HepG2 (cell line): ENCODE measurements at regions not wholly inside any gene's neighbourhood (a gene's known extent, or its start where the extent isn't known, plus 50 kb on each side); places are given as distances from the start of the nearest gene placed in this dataset.

ENCODE experiments used
- ATAC-seq: fragments of 200-7000 bp; cut with Tn5 transposase; 3 replicates; pipeline ENCODE4 v1.9.1; 2020; ENCODE audit warnings: mild to moderate bottlenecking, moderate library complexity
- BruUV-seq: library from RNA; stranded (reverse); fragments of 400-500 nt; replicated peaks from 2 replicates; lab custom pipeline; 2021; lab: Mats Ljungman, UMichigan
- CTCF ChIA-PET: fragments of 300-600 bp; formaldehyde crosslinking; extraction: SDS; loops from one replicate; lab custom pipeline; 2021; ENCODE audit warnings: low total read pairs, inconsistent platforms, low intra/inter-chr PET ratio; lab: Yijun Ruan, JAX
- POLR2A ChIA-PET: fragments of 350-600 bp; sonication (Branson Sonifier 250); formaldehyde crosslinking; loops from one replicate; lab custom pipeline; 2020; ENCODE audit warnings: antibody characterized with exemption, inconsistent platforms; lab: Yijun Ruan, JAX
- DNase-seq: peaks from one replicate; pipeline ENCODE4 v3.0.0-alpha.2; 2015; ENCODE audit warnings: low spot score
- FAIRE-seq: peaks from 3 replicates; lab custom pipeline; 2011; peaks lifted over from hg19 to GRCh38; lab: Jason Lieb, UNC
- H2AFZ ChIP-seq: one replicate; pipeline ENCODE4 v1.6.1; 2011; ENCODE audit warnings: low read length, inconsistent platforms
- H3K27ac ChIP-seq: fragments of 300-600 bp; 3 replicates; pipeline ENCODE4 v1.8.0; 2011; ENCODE audit warnings: mixed run types, mild to moderate bottlenecking, mixed read lengths, low read length, inconsistent platforms; ENCODE audit not compliant: insufficient read depth; ENCODE audit errors: extremely low read length
- H3K27me3 ChIP-seq, 2 experiments: fragments of 200-600 bp in 1 of 2; 2 replicates in 1 of 2; 3 replicates in 1 of 2; pipeline versions ENCODE4 v1.6.0 to v1.8.0; 2011; ENCODE audit warnings: low read length in 2 of 2, mild to moderate bottlenecking in 2 of 2, moderate library complexity in 2 of 2, inconsistent platforms in 1 of 2; ENCODE audit not compliant: insufficient read depth in 2 of 2, control insufficient read depth in 1 of 2
- H3K36me3 ChIP-seq, 2 experiments: fragments of 200-600 bp in 1 of 2; replicated peaks in 1 of 2; 2 replicates in 1 of 2; 3 replicates in 1 of 2; pipeline versions ENCODE4 v1.5.1 to v1.8.0; 2011; ENCODE audit warnings: low read length in 2 of 2, inconsistent platforms in 1 of 2; ENCODE audit not compliant: insufficient read depth in 2 of 2, control insufficient read depth in 1 of 2
- H3K4me1 ChIP-seq: 2 replicates; pipeline ENCODE4 v1.5.1; 2012; ENCODE audit warnings: low read length, inconsistent platforms; ENCODE audit not compliant: insufficient read depth
- H3K4me2 ChIP-seq: 2 replicates; pipeline ENCODE4 v1.6.0; 2011; ENCODE audit warnings: low read depth, low read length, inconsistent platforms
- H3K4me3 ChIP-seq, 3 experiments: fragments of 200-600 bp in 1 of 3; sonication (generic), shearing (Covaris generic) in 1 of 3; replicated peaks in 1 of 3; 2 replicates each; pipeline ENCODE4 v1.5.1; 2011 to 2016; ENCODE audit warnings: low read length in 3 of 3, inconsistent platforms in 2 of 3, low read depth in 2 of 3, mild to moderate bottlenecking in 2 of 3, control low read depth in 1 of 3, mixed read lengths in 1 of 3; ENCODE audit not compliant: insufficient read depth in 1 of 3
- H3K79me2 ChIP-seq: one replicate; pipeline ENCODE4 v1.6.1; 2011; ENCODE audit warnings: low read length, inconsistent platforms; ENCODE audit not compliant: insufficient read depth
- H3K9ac ChIP-seq: 2 replicates; pipeline ENCODE4 v1.6.0; 2011; ENCODE audit warnings: mild to moderate bottlenecking, low read depth, low read length, inconsistent platforms; ENCODE audit not compliant: insufficient read depth
- H3K9me3 ChIP-seq: 2 replicates; pipeline ENCODE4 v1.5.1; 2012; ENCODE audit warnings: mild to moderate bottlenecking, low read length
- H4K20me1 ChIP-seq: 2 replicates; pipeline ENCODE4 v1.6.0; 2011; ENCODE audit warnings: inconsistent platforms, mild to moderate bottlenecking, low read length, moderate library complexity; ENCODE audit not compliant: insufficient read depth
- ESRRA ChIP-seq: sonication (generic); formaldehyde crosslinking; IDR thresholded peaks from 2 replicates; pipeline ENCODE4 v1.5.1; 2020; ENCODE audit warnings: mild to moderate bottlenecking, low read depth, missing genetic modification reagents
- GPN1 ChIP-seq: sonication (generic); formaldehyde crosslinking; IDR thresholded peaks from 2 replicates; pipeline ENCODE4 v1.5.1; 2020; ENCODE audit warnings: missing genetic modification reagents, borderline replicate concordance
- ISL2 ChIP-seq: sonication (generic); formaldehyde crosslinking; IDR thresholded peaks from 2 replicates; pipeline ENCODE4 v1.5.0; 2020; ENCODE audit warnings: missing genetic modification reagents
- MEIS2 ChIP-seq: sonication (generic); formaldehyde crosslinking; IDR thresholded peaks from 2 replicates; pipeline ENCODE4 v1.9.0; 2021; ENCODE audit warnings: mild to moderate bottlenecking, missing genetic modification reagents
- NAIF1 ChIP-seq: sonication (generic); formaldehyde crosslinking; IDR thresholded peaks from 2 replicates; pipeline ENCODE4 v1.5.0; 2020; ENCODE audit warnings: mild to moderate bottlenecking, missing genetic modification reagents, borderline replicate concordance
- NFE2 ChIP-seq: sonication (generic); formaldehyde crosslinking; IDR thresholded peaks from 2 replicates; pipeline ENCODE4 v1.4.0; 2020; ENCODE audit warnings: missing genetic modification reagents
- SP2 ChIP-seq: sonication (generic); formaldehyde crosslinking; IDR thresholded peaks from 2 replicates; pipeline ENCODE4 v1.5.1; 2020; ENCODE audit warnings: mild to moderate bottlenecking, missing genetic modification reagents
- THYN1 ChIP-seq: sonication (generic); formaldehyde crosslinking; IDR thresholded peaks from 2 replicates; pipeline ENCODE4 v1.8.1; 2023; ENCODE audit warnings: low read depth, mild to moderate bottlenecking, moderate library complexity, missing genetic modification reagents, borderline replicate concordance
- ZNF317 ChIP-seq: sonication (generic); formaldehyde crosslinking; IDR thresholded peaks from 2 replicates; pipeline ENCODE4 v1.5.0; 2020; ENCODE audit warnings: mild to moderate bottlenecking, missing genetic modification reagents
- ZNF616 ChIP-seq: sonication (generic); formaldehyde crosslinking; IDR thresholded peaks from 2 replicates; pipeline ENCODE4 v1.5.0; 2020; ENCODE audit warnings: low read depth, mild to moderate bottlenecking, missing genetic modification reagents
- ZNF713 ChIP-seq: sonication (generic); formaldehyde crosslinking; IDR thresholded peaks from 2 replicates; pipeline ENCODE4 v1.4.0; 2020; ENCODE audit warnings: mild to moderate bottlenecking, missing genetic modification reagents
- ZNF790 ChIP-seq: sonication (generic); formaldehyde crosslinking; IDR thresholded peaks from 2 replicates; pipeline ENCODE4 v1.8.0; 2022; ENCODE audit warnings: missing genetic modification reagents, mild to moderate bottlenecking, borderline replicate concordance
- WGBS: methylation state at CpG from one replicate; pipeline ENCODE4 v1.1.6; 2017; ENCODE audit warnings: low lambda C conversion rate; 5-methylcytosine and 5-hydroxymethylcytosine counted together
- in situ Hi-C: cut with HindIII; loops from 2 replicates; pipeline ENCODE4 v1.10.0; 2017; ENCODE audit warnings: low pct_unique_long_range_greater_than_20kb; ENCODE audit not compliant: extremely low pct_ligation_motif_present
- intact Hi-C: fragments of 100-400 bp; cut with micrococcal nuclease; formaldehyde crosslinking; loops from one replicate; pipeline ENCODE4 v1.10.0; 2022; ENCODE audit not compliant: unreplicated experiment
- TF ChIP-seq, protein P1 (sequence below): sonication (generic); formaldehyde crosslinking; IDR thresholded peaks from 2 replicates; pipeline ENCODE4 v1.8.1; 2023; ENCODE audit warnings: missing genetic modification reagents, mild to moderate bottlenecking, borderline replicate concordance
- TF ChIP-seq, protein P2 (sequence below): sonication (generic); formaldehyde crosslinking; IDR thresholded peaks from 2 replicates; pipeline ENCODE4 v1.5.0; 2020; ENCODE audit warnings: missing genetic modification reagents
- TF ChIP-seq, protein P3 (sequence below): sonication (generic); formaldehyde crosslinking; IDR thresholded peaks from 2 replicates; pipeline ENCODE4 v1.4.0; 2020; ENCODE audit warnings: missing genetic modification reagents

DNA sequence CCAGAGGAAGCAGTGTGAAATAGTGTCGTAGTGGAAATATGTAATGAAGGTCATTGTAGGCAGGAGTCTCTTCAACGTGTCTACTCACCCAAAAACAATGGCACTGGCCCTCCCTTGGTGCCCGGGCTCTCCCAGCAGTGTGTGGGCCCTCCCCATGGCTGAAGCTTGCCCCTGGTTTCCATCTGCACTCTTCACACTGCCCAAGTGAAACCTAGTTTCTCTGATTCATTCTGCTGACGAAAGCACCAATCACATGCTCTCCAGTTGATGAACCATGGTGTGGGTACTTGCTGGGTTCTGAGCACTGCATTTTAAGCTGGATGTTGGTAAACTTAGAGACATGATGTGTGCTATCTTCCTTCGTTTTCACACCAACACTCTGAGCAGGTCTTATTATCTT is 61.0 kb upstream of the AGBL1 start (continued):
- TF ChIP-seq, protein P1, sequence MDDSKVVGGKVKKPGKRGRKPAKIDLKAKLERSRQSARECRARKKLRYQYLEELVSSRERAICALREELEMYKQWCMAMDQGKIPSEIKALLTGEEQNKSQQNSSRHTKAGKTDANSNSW (CRISPR knock-in tag): no peak
- no peak for TF ChIP-seq ESRRA (CRISPR knock-in tag)

DNA sequence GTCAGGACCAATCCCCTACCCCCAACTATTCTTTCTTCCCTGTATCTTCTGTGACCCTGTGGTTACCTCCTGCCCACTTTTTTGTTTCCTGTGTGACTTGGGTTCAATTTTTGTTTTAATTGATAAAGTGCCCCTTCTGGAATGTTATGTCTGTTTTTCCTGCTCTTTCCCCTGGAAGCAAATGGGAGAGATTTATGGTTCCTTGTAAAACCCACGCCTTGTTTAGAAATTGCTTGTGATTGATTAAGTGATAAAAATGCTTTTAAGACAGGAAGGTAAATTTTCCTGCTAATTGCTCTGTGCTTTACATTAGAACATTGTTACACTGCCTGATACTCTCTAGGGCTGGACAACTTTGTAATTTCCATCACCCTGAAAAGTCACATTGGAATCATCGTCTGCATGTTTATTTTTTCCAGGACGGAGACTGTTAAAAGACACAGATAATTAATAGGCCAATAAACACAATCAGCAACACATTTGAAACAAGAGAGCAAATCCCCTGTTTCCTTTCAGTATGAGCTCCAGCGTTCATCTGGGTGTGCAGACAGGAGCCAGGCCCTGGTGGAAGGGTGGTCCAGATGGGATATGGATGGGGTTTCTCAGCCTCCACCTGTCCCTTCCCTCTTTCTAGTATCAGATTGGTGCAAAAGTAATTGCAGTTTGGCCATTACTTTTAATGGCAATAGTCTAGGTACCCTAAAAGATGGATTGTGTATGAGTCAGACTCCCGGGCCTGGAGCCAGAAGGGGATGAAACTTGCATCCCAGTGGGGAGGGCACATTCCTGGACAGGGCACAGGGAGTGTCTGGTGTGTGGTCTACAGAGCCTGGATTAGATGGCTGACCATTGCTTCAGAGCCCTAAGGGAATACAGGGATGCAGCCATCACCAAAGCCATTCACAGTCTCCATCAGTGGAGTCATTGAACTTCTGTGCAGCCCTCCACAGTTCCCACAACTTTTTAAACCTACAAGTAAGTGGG is 58.1 kb upstream of the AGBL1 start:
- H3K27me3 ChIP-seq: no peaks in the 10 kb centered on the region
- WGBS: 7% methylated on average over 5 of the region's 5 CpGs
- no peak overlapping the region for H3K4me2 ChIP-seq
- intact Hi-C loops: no loop called here
- H3K9me3 ChIP-seq: no peaks in the 10 kb centered on the region
- no peak overlapping the region for H2AFZ ChIP-seq
- no peak overlapping the region for H3K9ac ChIP-seq
- ChIA-PET POLR2A (no interaction called here), CTCF (no interaction called here)
- H3K79me2 ChIP-seq: no peaks in the 10 kb centered on the region
- ATAC-seq (no peak), FAIRE-seq (no peak), DNase-seq (no peak)
- no peak overlapping the region for H3K27ac ChIP-seq
- H3K36me3 ChIP-seq: no peaks in the 10 kb centered on the region
- H3K4me3 ChIP-seq: no peak overlapping the region
- no peaks in the 10 kb centered on the region for H4K20me1 ChIP-seq
- no TSS peak for BruUV-seq
- H3K4me1 ChIP-seq: no peaks in the 10 kb centered on the region
- in situ Hi-C loops: no loop called here
- TF ChIP-seq, protein P2, sequence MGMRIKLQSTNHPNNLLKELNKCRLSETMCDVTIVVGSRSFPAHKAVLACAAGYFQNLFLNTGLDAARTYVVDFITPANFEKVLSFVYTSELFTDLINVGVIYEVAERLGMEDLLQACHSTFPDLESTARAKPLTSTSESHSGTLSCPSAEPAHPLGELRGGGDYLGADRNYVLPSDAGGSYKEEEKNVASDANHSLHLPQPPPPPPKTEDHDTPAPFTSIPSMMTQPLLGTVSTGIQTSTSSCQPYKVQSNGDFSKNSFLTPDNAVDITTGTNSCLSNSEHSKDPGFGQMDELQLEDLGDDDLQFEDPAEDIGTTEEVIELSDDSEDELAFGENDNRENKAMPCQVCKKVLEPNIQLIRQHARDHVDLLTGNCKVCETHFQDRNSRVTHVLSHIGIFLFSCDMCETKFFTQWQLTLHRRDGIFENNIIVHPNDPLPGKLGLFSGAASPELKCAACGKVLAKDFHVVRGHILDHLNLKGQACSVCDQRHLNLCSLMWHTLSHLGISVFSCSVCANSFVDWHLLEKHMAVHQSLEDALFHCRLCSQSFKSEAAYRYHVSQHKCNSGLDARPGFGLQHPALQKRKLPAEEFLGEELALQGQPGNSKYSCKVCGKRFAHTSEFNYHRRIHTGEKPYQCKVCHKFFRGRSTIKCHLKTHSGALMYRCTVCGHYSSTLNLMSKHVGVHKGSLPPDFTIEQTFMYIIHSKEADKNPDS (CRISPR knock-in tag): no peak
- no peak for TF ChIP-seq ZNF317 (CRISPR knock-in tag)
- TF ChIP-seq, protein P3, sequence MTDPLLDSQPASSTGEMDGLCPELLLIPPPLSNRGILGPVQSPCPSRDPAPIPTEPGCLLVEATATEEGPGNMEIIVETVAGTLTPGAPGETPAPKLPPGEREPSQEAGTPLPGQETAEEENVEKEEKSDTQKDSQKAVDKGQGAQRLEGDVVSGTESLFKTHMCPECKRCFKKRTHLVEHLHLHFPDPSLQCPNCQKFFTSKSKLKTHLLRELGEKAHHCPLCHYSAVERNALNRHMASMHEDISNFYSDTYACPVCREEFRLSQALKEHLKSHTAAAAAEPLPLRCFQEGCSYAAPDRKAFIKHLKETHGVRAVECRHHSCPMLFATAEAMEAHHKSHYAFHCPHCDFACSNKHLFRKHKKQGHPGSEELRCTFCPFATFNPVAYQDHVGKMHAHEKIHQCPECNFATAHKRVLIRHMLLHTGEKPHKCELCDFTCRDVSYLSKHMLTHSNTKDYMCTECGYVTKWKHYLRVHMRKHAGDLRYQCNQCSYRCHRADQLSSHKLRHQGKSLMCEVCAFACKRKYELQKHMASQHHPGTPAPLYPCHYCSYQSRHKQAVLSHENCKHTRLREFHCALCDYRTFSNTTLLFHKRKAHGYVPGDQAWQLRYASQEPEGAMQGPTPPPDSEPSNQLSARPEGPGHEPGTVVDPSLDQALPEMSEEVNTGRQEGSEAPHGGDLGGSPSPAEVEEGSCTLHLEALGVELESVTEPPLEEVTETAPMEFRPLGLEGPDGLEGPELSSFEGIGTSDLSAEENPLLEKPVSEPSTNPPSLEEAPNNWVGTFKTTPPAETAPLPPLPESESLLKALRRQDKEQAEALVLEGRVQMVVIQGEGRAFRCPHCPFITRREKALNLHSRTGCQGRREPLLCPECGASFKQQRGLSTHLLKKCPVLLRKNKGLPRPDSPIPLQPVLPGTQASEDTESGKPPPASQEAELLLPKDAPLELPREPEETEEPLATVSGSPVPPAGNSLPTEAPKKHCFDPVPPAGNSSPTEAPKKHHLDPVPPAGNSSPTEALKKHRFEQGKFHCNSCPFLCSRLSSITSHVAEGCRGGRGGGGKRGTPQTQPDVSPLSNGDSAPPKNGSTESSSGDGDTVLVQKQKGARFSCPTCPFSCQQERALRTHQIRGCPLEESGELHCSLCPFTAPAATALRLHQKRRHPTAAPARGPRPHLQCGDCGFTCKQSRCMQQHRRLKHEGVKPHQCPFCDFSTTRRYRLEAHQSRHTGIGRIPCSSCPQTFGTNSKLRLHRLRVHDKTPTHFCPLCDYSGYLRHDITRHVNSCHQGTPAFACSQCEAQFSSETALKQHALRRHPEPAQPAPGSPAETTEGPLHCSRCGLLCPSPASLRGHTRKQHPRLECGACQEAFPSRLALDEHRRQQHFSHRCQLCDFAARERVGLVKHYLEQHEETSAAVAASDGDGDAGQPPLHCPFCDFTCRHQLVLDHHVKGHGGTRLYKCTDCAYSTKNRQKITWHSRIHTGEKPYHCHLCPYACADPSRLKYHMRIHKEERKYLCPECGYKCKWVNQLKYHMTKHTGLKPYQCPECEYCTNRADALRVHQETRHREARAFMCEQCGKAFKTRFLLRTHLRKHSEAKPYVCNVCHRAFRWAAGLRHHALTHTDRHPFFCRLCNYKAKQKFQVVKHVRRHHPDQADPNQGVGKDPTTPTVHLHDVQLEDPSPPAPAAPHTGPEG (CRISPR knock-in tag): no peak
- no peak for TF ChIP-seq THYN1 (CRISPR knock-in tag)
- TF ChIP-seq ZNF713: no peak
- no peak for TF ChIP-seq NAIF1
- no peak for TF ChIP-seq GPN1
- TF ChIP-seq SP2 (CRISPR knock-in tag): no peak
- no peak for TF ChIP-seq NFE2 (CRISPR knock-in tag)
- no peak for TF ChIP-seq ISL2 (CRISPR knock-in tag)
- no peak for TF ChIP-seq MEIS2 (CRISPR knock-in tag)
- no peak for TF ChIP-seq ZNF616 (CRISPR knock-in tag)
- no peak for TF ChIP-seq ZNF790 (CRISPR knock-in tag)
